Transverse colon (tissue), 4 donors: ENCODE measurements at regions not wholly inside any gene's neighbourhood (a gene's known extent, or its start where the extent isn't known, plus 50 kb on each side); places are given as distances from the start of the nearest gene placed in this dataset.

Experiments used
- EP300 ChIP-seq: sonication (generic); formaldehyde crosslinking; IDR thresholded peaks from one replicate; pipeline ENCODE4 v1.6.1; 2017; ENCODE audit warnings: antibody characterized with exemption, low read depth
- POLR2A ChIP-seq: fragments of 450-650 bp; IDR thresholded peaks from one replicate; pipeline ENCODE4 v1.6.1; 2016; ENCODE audit warnings: antibody characterized with exemption, mild to moderate bottlenecking, moderate library complexity
- POLR2AphosphoS5 ChIP-seq, 3 donors: sonication (generic); formaldehyde crosslinking; IDR thresholded peaks; one replicate each; pipeline ENCODE4 v1.6.1; 2016; ENCODE audit warnings: antibody characterized with exemption in 3 of 3
- TF ChIP-seq, protein P1 (sequence below), 5 experiments: fragments of 200-600 bp in 3 of 5; fragments of 450-650 bp in 2 of 5; sonication (generic) in 3 of 5; IDR thresholded peaks; 1 replicate in 2 of 5; 2 replicates in 3 of 5; pipeline ENCODE4 v1.5.1; 2016 to 2017; ENCODE audit warnings: antibody characterized with exemption in 5 of 5, inconsistent platforms in 3 of 5, mild to moderate bottlenecking in 2 of 5, moderate library complexity in 1 of 5

DNA sequence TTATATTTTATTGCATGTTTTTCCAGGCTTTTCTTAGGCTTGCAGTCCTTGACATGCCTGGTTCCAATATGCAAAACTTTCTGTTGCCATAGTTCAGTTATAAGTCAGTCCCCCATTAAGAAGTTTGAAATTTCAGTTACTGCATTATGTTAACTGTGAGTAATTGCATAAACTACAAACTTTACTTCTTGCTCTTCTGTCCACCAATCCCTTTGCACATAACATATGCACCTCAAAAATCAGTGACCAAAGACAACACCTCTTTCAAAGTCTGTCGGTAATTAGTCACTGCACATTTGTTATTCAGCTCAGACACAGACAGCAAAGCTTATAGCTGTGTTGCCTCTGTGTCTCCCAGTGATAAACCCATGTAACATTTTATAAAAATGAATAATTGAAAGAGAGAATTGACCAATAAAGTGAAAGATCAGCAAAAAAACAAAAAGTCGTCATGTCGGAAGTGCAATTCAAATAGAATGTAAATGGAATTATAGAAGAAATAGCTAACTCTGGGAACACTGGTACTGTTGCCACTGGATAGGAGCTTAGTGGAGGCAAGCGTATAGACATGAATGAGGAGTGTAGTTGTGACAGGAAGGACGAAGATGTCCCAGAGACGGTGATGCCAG is 50.3 kb upstream of the BTBD3 start:
- TF ChIP-seq, protein P1, sequence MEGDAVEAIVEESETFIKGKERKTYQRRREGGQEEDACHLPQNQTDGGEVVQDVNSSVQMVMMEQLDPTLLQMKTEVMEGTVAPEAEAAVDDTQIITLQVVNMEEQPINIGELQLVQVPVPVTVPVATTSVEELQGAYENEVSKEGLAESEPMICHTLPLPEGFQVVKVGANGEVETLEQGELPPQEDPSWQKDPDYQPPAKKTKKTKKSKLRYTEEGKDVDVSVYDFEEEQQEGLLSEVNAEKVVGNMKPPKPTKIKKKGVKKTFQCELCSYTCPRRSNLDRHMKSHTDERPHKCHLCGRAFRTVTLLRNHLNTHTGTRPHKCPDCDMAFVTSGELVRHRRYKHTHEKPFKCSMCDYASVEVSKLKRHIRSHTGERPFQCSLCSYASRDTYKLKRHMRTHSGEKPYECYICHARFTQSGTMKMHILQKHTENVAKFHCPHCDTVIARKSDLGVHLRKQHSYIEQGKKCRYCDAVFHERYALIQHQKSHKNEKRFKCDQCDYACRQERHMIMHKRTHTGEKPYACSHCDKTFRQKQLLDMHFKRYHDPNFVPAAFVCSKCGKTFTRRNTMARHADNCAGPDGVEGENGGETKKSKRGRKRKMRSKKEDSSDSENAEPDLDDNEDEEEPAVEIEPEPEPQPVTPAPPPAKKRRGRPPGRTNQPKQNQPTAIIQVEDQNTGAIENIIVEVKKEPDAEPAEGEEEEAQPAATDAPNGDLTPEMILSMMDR (IDR thresholded peaks at IDR 0.05): no peak
- no peak for TF ChIP-seq POLR2A
- no peak for TF ChIP-seq POLR2AphosphoS5 (IDR thresholded peaks at IDR 0.05)
- no peak for TF ChIP-seq EP300
